Endometrium (tissue), 2 donors: ENCODE measurements at regions not wholly inside any gene's neighbourhood (a gene's known extent, or its start where the extent isn't known, plus 50 kb on each side); places are given as distances from the start of the nearest gene placed in this dataset.
"Not testable (repeated sequence)": the region's sequence is repeated elsewhere in the genome, so short reads cannot be mapped to it uniquely, and the experiment has no call there.

Experiments
- FAIRE-seq: peaks from 2 replicates; lab custom pipeline; 2012; peaks lifted over from hg19 to GRCh38; lab: Jason Lieb, UNC
- donor health status: control.
- donor health status: control.

DNA sequence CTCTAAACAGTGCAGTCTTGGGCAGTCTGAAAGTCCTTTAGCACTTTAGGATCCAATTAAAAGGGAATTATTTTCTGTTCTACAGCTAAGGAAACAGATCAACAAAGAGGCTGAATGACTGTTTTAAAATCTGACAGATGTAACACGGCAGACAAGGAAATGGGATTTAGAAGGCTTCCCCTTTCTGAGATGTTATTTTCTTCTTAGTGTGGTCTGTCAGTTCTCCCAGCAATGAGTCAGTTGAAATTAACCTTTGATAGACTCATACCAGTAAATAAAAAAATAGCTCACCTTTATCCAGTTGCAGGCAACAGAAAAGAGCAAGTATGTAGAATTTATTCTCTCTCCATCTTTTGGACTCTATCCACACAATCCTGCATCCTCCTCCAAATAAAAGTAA is 98.1 kb downstream of the NEDD1 start:
- no peak for FAIRE-seq

GRCh38 chr12:97005646-97006045 is 98.6 kb downstream of the NEDD1 start:
- FAIRE-seq: no peak

GRCh38 chr12:97006585-97006984 is 99.5 kb downstream of the NEDD1 start:
- FAIRE-seq: no peak

GRCh38 chr12:97016163-97016562 is 109.1 kb downstream of the NEDD1 start:
- no peak for FAIRE-seq

DNA sequence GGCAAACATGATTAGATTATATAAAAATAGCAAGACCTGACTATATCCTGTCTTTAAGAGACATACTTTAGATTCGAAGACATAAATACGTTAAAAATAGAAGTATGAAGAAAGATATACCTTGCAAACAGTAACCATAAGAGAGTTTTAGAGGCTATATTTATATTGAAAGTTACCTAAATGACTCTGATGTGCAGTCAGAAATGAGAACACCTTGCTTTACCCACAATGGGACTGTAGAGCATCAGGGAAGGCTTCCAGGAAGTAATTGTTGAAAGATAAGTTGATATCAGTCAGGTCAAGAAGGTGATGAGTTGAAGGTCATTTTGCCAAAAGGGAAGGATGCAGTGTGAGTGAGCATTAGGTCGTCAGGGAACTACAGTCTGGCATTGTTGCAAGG is 110.2 kb downstream of the NEDD1 start:
- FAIRE-seq: no peak

- FAIRE-seq: no peak
These were observed 115.6 kb downstream of the NEDD1 start for GRCh38 chr12:97022536-97023230.

GRCh38 chr12:97024393-97024792 is 117.3 kb downstream of the NEDD1 start:
- FAIRE-seq: no peak

DNA sequence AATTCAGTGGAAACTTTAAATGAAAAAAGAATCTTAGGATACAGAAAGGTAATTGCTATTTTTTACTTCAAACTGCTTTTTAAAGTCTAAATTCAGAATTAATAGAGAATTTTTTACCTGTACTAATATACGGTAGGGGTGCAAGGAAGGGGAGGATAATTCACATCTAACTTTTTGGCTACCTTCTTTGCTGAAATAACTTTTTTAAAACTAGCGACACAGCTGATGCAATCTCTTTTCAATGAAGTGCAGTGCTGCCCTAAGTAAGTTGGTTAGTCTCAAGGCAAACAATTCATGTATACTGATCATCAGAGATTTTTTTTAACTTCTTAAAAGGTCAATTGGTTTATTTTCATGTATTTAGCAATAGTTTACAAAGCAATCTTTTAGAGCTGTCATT is 119.8 kb downstream of the NEDD1 start:
- FAIRE-seq: no peak

GRCh38 chr12:97027482-97027881 is 120.4 kb downstream of the NEDD1 start:
- FAIRE-seq: no peak

- FAIRE-seq: no peak
These were observed 131.1 kb downstream of the NEDD1 start for GRCh38 chr12:97038131-97038530.

DNA sequence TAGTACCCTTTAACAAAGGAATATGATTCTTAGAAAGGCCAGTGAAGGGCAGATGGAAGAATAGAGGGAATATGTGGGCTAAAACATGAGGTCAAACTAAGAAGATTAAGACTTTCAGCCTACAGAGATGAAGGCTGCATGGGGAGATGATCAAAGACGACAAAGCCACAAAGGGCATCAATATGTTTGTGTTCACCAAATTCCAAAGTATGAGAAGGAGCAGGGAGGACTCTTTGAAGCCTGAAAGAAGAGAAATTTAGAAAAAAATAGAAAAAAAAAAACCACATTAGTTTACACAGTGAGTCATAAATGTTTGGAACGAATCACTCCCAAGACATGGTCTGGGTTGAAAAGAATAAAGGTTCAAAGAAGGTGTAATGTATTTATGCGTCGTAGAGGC is 131.8 kb downstream of the NEDD1 start:
- FAIRE-seq: no peak

DNA sequence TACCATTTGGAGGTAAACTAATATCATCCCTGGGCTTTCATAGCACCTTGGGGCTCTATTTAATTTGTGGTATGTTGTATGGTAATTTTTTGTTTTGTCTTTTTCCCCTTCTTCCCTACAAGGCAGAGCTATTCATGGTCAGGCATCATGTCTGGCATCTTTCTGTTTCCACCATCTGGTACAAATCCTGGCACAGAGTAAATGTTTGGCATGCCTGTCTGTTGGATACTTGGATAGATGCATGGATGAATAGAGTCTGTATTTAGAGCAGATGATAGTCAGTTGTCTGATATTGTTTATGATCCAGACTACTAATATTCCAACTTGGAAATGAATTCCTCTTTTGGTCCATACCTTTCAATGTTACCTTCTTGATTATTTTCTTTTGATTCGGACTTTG is 139.8 kb downstream of the NEDD1 start:
- FAIRE-seq: no peak

- FAIRE-seq: no peak
These were observed 140.3 kb downstream of the NEDD1 start for GRCh38 chr12:97047361-97047760.

GRCh38 chr12:97048421-97049035 is 141.5 kb downstream of the NEDD1 start:
- no peak for FAIRE-seq

- FAIRE-seq: no peak
These were observed 143.5 kb downstream of the NEDD1 start for GRCh38 chr12:97050509-97050908.

DNA sequence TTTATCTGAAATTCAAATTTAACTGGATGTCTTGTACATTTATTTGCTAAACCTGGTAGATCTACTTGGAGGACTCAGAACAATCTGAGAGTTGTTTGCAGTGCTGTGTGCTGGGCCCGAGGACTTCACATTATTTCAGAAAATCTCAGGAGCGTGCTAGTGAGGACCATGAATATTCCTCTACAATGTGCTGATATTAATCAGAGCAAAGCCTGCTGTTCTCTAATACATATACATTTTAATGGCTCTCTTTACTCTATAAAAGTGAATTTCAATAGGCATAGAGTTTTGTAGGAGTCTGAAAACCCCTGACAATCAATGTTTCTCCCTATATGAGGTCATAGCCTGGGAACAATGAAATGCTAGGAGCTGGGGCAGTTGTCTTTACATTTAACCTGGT is 144.3 kb downstream of the NEDD1 start:
- no peak for FAIRE-seq

DNA sequence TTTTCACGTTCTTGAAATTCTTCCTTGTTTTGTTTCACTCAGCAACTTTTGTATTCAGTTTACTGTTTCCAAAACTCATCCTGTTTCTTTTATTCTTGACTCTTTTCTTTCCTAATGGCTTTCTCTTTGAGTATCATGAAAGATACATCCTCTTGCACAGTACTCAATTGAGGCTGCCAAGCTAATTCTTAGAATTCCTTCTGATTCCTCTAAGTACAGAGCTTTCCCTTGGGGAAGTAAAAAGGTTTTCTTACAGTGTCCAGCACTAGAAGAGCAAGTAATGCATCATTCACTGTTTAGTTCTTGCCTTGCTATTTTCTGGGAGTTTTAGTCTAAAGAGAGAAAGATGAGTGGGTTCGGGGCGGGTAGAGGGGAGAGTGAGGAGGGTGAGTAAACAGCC is 154.1 kb downstream of the NEDD1 start:
- no peak for FAIRE-seq

DNA sequence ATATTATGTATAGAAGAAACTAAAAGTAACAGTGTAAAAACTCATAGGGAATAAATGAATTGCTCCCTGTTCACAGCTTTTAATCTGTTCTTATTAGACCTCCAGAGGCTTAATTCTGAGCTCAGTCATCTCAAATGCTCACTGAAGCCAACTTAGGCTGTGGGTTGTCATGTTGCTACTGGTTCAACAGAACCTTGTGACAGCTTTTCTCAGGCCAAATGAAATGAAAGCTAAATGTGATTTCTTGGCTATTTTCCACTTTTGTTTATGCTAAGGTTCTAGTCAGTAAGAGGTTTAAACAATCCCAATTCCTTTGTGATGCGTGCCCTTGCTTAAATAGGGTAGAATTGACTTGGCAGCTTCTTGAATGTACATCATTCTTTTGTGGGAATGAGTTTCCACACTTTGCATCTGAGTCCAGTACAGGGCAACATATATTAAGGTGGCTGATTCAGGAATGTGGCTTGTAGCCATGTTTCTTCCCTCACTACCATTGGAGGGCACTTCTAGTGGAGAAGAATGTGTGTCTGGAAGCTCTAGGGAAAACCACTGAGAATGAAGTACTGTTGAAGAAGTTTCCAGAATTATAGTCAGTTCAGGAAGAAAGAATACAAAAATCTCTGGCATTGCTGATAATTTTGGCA is 156.4 kb downstream of the NEDD1 start:
- no peak for FAIRE-seq

DNA sequence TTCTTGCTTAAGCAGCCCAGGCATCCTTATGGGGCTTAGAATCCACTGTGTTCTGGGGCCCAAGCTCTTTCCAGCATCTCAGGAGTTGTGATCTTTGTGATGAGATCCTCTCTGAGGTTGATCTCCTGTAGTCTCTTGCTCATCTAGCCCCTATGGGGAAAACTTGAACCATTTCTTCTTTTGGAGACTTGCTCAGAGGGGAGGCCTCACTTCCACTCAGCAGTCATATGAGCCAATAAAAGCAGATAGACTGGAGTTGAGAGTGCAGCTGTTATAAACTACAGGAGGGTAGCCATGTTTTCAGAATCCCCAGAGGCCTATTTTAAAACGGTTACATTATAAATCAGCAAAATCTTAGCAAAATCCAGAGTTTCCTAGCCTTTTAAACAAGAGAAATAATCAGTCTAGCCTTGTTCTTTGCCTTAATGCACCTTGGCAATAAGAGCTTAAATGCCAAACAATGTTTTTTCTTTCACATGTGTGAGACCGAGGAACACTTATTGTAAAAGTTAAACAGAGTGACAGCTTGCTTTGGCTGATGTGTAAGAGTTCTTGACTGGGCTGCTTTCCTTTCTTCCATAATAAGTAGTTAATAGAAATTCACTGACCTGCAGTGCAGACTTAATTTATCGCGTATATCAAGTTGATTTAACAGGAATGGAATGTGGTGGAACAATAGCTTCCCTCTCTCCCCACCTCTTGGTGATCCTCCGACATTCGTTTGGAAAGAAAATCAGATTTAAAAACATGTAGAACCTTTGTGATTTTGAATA is 168.3 kb downstream of the NEDD1 start:
- FAIRE-seq: peak; percentile 31

DNA sequence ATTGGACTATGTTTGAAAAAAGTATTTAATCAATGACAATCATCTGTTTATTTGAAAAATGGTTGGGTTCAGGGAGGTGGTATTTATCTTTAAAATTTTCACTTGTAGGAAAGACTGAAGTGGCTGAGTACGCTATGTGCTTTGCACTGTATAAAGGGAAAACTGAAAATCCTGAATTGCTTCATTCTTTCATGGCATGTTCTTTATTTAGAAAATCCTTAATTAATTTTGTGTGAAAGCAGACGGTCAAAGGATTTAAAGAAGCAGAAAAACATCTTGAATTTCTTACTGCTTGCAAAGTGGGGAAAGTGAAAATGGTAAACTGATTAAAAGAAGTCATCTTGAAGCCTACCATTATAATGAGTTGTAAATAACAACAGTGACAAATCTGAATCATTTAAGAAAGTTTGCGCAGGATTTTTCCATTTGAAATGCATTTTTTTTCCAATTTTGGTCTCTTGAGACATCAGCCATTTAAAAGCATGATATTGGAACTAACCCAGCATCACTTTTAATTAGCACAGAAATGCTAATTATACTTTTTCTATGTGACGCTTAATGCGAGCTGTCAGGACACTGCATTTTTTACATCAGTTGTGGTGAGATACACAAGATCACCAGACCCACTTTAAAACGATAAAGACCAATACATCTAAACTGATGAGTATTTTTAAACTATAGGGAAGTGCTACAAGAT is 169.0 kb downstream of the NEDD1 start:
- no peak for FAIRE-seq

- FAIRE-seq: not testable (repeated sequence)
These were observed 169.9 kb downstream of the NEDD1 start for GRCh38 chr12:97076912-97077311.

DNA sequence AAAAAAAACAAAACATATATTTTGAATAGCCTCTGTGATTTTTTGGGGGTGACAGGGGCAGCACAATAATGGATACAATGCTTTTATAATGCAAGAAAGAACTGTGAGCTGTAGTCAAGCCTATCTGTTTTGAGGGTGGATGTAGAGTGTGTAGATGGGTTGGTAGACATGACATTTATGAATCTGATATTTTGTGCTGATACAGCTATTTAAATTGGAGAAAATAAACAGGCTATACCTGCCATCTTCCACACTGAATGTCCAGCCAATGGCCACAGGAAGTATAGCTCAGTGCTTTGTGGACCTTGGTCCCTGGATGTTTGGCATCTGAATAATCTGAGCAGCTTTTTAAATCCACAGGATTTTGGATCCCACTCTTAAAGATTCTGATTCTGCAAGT is 175.0 kb downstream of the NEDD1 start:
- no peak for FAIRE-seq
